ENCODE measurements at regions not wholly inside any gene's neighbourhood (a gene's known extent, or its start where the extent isn't known, plus 50 kb on each side); places are given as distances from the start of the nearest gene placed in this dataset.
"Not testable (repeated sequence)": the region's sequence is repeated elsewhere in the genome, so short reads cannot be mapped to it uniquely, and the experiment has no call there.

DNA sequence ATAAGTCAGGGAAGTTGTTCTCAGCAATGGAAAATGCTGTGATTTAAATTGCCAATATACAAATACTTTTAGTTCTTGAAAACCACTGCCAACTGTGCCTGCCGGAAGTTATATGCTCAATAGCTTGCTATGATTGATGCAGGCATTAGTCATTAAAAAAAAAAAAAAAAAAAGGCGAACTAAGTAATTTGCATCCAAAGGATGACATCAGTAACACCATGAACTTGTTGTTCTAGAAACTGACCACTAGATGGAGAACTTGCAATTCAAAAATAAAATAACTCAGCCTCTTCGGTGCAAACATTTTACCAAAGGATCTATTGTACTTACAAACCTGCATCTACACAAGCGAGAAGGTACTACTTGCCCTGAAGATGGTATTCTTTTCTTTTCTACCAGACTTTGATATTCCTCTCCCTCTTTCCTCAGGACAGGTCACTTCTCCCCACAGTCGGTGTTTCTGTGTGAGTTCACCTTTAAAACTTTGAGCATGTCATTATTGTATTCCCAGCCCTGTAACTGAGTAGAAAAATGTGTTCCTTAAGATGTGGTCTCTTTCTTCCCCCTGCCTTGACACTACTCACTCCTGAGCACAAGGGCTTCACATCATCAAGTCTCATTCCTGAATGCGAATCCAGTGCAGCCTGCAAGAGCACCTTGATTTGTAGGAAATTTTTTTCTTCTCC, 115.0 kb upstream of the VEPH1 start:
- ATAC-seq = peak; percentile 92

DNA sequence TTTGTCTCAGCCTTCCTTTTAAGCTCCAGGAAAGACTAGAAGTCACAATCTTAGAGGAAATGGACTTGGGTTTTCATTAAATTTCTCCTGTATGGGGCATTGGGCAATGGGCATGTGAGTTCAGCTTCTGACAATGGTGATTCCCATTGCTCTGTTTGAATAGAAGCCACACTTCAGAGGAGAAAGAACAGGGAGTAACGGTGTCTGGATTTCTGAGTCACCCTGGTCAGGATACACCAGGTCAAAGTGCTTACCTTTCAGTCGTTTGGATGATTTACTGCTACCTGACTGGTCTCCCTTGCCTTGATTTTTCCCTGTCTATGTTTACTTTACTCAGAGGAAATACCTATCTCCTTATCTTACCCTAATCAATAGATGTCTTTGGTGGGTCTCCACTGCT, 111.7 kb upstream of the VEPH1 start:
- no peak for ATAC-seq

DNA sequence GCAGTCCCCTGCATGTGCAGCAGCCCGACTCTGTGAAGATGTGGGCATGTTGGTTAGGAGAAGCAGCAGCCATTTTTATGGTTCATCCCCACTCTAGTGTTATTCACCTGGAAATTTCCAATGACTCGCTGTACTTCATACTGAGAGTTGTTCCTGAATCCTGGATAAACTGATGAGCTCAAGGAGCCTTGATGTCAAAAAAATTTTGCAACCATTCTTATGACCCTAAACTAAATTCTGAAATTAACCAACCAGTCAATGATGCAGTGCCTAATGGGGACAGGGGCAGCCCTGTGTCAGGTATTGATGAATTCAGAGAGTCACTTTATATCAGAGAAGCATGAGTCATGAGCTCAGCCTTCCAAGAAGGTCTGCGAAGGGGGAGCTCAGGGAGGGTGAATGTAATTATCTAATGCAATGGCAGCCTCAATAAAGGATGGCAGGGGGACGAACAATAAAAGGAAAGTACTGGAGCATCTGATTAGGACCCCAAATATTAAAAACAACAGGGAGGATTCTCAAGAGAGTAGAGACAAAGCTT, 108.4 kb upstream of the VEPH1 start:
- no peak for ATAC-seq

DNA sequence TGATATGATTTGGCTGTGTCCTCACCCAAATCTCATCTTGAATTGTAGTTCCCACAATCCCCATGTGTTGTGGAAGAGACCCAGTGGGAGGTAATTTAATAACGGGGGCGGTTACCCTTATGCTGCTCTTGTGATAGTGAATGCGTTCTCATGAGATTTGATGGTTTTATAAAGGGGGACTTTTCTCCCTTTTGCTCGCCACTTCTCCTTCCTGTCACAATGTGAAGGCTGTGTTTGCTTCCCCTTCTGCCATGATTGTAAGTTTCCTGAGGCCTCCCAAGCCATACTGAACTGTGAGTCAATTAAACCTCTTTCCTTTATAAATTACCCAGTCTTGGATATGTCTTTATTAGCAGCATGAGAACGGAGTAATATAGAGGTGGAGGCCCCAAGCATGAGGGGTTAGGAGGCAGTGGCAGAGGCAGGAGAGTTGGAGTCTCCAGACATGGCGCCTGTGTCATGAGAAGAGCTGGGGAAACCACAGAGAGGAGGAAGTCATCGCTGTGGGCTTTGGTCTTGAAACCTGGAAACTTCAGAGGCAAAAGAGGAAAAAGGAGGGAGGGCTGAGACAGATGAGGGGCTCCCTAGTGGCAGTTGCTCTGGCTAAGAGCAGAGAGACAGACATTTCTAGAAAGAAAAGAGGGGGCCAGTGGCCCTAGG, 107.8 kb upstream of the VEPH1 start:
- ATAC-seq = no peak

DNA sequence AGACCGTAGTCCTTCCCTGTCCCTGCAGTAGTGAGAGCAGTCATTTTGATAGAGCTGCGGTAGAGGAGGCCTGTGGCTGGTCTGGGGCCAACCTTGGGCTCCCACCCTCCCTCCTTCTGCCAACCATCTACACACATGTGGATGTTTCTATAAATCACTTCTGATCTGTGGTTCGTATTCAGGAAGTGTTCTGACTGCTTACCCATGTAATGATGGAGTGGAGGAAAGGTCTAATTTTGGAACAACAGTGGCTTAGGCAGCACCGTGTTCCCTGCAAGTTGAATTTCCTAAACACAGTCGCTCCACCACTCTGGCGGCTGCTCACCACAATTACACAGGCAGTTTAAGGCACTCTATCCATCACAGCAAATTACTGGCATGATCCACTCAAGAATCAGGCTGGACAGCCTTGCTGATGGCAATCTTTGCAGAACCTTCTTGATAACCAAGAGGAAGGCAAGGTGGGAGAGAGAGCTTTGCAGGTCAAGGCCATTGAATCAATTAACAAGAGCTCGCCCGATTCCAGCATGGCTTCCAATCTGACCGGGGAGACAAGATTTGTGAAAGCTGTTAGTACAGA, 104.7 kb upstream of the VEPH1 start:
- no peak for ATAC-seq

DNA sequence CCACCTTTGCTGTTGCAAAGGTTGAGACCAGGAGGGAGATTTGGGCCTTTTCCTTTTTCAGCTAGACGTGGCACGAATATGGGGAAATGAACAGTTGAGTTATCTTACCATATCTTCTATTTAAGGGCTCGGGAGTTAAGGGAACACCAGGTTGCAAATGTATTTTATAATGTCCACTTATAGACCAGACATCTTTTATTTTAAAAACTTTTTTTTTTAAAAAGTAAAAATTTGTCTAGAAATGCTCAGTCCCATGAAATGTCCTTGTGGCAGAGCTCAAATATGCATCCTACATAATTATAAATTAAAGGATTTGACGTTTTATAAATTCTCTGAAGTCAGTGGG, 103.6 kb upstream of the VEPH1 start:
- no peak for ATAC-seq

DNA sequence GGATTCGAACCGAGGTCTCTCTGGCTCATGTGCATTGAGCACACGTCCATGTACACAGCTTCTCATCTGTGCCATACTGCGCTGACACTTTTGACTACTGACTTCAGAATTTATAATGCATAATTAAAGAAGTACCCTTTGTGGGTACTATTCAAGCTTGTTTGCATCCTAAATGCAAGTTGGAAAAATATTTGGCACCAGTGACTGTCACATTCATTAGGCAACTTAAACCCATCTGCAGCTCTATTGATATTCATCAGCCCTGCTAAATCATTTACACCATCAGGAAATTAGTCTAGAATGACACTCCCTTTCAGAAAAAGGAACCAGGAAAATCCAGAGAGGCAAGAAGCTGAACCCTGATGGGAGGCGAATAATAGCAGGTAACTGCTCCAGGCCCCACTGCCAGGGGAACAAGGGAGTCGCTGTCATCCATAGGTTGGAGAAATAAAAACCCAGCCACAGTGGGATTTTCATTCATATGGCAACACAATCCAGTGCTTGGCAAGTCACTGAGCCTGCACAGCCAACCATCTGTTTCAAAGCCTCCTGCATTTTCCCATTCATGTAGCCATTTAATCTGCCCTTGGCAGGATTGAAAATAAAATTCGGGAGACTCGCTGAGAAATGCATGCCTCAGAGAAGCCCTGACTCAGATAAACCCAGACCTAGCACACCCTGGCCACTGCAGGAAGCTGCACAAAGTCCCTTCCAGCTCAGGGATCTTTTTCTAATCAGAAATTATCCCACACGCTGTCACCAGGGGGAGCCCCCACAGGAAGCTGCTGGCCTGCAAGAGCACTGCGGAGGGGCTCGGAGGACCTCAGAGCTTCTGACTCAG, 103.0 kb upstream of the VEPH1 start:
- ATAC-seq = peak; percentile 68

DNA sequence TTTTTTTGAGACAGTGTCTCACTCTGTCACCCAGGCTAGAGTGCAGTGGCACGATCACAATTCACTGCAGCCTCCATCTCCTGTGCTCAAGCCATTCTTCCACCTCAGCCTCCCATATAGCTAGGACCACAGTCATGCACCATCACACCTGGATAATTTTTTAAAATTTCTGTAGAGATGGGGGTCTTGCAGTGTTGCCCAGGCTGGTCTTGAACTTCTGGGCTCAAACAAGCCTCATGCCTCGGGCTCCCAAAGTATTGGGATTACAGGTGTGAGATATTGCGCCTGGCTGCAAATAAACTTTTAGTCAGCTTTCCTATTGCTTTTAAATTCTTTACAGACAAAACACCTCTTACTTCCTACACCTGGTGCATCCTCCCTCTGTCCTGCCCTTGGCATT, 102.1 kb upstream of the VEPH1 start:
- no peak for ATAC-seq

DNA sequence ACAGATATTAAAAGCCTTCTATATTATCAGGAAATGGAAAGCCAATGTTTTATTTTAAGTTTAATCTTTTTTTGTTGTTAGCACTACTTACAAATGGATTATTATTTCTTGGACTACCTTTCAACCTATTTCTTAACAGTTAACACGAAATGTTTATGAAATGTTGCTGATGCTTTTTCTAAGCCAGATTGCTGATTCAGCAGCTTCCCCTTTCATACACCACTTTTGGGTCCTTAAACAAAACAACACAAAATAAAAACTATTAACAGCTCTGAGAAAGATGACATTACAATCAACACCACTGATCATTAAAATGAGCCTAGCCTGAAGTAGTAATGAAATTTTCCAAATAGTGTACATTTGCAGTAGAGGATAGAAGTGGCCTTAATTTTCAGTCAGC, 99.2 kb upstream of the VEPH1 start:
- ATAC-seq = no peak

DNA sequence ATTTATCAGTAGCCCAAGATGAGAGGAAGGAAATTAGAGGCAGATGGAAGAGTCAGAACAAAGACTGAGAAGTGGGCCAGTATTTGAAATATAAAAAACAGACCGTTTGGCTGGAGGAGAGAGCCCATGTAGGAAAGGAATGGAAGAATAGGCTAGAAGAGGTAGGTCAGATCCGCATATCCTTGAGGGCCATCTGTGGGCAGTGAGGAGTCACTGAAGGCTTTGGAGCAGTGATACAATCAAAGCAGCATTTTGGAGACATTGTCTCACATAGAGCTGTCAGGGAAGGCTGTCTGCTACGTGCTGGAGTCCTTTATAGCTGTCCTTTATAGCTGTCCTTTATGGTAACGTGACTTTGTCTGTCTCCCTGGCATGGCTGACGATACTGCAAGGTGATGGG, 92.0 kb upstream of the VEPH1 start:
- no peak for ATAC-seq

DNA sequence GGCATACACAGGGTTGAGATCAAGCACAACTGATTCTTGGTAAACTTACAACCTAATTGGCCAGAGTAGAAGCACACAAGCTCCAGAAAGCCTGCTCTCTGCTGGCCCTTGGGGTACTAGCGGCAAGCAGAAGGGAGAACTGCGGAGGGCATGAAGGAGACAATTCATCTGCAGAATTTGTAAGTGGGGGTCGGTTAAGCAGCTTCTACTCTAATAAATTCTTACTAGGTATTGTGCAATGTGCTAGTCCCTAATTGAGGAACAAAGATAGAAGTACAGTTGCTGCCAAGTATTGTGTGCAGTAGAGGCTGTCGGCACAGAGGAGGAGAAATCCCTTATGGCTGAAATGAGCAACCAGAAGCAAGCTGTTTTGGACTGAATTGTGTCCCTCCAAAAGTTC, 91.2 kb upstream of the VEPH1 start:
- no peak for ATAC-seq

DNA sequence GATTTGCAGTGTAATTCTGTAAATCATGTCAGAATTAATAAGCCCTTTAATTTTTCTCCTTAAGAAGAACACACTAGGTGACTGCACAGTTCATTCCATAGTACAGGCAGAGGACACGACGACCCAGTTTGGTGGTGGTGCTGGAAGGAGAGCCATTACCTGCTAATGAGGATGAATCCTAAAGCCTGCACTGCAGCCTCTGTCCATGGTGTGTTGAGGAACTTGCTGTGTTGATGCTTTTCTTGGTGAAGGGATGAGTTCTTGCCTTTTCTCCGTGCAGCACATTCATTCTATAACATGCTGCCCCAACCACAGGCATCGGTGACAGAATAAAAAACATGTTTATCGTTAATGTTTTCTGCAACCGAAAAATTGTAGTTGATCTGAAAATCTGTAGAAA, 89.6 kb upstream of the VEPH1 start:
- no peak for ATAC-seq

DNA sequence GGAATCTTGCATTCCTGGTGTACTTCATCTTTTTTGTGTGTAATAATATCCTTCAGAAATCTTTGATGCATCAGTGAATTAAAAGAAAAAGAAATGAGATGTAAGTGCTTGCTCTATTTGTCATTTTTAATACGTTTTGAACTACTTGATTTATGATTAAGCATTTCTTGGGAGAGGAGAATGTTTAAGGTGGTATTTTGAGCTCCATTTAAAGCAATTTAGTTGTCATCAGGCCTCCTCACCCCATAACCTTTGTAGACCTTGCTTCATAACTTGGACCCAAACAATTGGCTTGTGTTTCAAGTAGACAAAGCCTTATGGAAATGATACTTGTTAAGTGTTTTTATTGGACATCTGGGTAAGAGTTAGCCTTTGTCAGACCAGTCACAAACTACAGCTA, 87.1 kb upstream of the VEPH1 start:
- no peak for ATAC-seq

DNA sequence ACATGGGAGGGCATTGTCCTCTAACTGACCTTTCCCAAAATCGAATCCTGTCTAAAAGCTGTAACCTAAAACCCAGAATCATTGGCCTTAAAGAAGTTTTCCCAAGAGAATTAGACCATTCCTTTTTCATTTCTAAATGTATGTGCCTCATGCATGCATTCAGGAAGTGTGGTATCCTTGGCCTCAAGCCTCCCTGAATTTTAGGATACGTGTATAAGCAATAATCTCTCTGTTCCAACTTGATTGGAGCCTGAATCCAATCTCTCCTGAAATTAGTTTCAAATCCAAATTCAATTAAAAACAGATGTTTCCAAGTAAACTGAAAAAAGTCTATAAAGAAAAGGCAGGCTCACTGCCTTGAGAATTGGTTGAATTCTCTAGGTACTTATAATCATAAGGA, 86.0 kb upstream of the VEPH1 start:
- no peak for ATAC-seq

DNA sequence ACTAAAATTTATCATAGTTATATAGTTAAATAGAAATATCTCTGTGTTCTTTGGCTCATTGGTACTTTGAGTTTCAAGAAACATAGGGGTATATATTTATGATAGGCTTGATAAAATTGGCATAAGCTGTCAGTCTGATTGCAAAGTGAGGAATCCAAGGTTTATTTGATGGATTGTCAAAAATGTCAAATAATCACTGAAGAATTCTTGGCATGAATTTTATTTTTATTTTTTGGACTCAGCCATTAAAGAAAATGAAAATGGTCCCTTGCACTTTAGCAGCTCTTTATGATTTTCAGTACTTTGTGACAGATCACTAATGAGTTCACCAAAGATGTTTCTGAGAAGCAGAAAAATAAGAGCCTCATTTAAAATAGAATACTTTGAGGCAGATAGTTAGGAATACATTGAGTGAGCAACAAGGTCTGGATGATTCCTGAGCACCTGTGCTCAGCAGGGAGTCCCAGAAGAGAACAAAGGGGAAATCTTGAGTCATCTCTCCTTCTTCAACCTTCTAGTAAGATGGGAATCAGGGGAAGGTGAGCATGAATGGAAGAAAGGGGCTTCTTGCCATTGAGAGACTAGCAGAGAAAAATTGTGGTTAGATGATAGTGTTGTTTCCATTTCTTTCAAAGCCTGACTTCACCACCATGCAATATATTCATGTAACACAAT, 85.3 kb upstream of the VEPH1 start:
- no peak for ATAC-seq

DNA sequence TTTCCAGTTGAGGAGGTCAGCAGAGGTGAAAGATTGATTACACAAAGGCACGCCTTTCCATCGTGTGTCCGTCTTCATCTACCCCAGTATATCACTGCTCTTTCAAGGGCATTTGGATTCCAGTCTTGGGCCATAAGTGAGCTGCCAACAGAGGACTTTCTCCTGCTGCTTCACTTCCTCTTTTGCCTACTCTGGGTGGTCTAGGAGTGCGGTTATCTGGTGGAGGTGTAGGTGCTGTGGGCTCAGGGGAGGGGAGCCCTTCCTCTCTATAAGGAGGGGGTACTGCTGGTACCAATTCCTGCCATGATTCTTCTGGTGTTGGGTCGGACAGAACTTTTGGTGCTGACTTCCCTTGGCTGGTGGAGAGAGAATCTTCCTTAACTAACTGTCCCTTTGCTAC, 83.1 kb upstream of the VEPH1 start:
- ATAC-seq = no peak

DNA sequence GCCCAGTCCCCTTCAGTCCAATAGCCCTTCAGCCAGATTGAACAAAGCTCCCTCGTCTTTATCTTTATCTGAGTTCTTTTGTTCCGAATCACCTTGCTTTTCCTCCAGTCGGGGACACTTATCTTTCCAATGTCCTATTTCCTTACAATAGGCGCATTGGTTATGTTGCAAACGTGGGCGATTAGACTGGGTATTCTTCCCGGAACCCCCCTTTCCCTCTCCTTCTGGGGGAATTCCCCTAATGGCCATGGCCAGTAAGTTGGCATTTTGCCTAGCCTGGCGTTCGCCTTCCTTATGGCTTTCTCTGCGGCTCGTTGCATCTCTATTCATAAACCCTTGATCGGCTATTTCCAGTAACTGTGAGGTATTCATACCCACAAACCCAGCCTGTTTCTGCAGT, 82.2 kb upstream of the VEPH1 start:
- no peak for ATAC-seq

DNA sequence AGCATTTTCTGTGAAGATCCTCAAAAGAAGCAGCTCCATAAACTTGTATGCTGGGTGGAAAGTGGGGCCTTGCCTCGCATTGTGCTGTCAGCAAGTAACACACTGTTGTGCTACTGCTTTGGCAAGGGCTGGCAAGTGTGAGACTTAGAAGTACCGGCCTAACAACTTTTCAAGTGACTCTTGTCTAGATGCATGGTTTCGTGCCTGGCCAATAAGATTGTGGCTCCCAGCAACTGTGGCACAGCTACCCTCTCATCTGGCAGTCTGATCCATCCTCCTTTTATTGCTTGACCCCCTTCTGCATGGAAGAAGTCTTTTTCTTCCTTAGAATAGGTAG, 79.4 kb upstream of the VEPH1 start:
- no peak for ATAC-seq

DNA sequence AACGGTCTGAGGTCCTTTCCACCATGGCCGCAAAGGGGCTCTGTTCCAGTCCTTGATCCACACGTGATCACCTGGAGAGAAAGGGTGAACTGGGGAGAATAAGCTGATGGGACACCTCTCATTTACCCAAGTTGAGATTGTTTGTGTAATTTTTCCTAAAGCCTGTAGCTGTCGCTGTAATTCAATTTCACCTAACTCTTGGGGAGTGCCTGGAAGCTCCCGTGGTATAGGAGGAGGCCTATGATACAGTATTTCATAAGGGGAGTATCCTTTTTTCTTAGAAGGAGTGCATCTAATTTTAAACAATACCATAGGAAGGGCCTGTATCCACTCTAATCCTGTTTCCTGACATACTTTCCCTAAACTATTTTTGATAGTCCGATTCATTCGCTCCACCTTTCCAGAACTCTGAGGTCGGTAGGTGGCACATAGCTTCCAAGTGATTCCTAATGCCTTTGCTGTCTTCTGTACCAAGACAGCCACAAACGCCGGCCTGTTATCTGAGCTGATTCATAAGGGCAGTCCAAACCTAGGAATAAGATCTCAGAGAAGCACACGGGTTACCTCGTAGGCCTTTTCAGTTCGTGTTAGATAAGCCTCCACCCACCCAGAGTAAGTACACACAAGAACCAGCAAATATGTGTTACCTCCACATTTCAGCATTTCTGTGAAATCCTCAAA, 78.9 kb upstream of the VEPH1 start:
- ATAC-seq = not testable (repeated sequence)

DNA sequence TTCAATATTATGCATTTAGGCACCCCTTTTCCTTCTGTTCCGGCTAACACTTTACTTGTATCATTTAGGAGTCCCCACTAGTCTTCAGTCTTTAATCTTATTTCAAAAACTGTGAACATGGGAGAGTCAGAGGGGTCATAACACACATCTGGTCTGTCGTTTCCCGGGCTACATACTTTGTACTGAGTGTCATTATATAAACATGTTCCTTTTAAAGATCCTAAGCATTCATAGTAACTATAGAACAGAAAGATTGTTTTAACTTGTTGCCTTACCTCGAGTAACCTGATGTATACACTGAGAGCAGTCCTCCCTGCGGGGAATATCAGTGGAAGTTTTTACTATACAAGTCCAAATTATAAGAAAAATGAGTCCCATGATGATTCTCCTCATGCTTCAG, 78.2 kb upstream of the VEPH1 start:
- no peak for ATAC-seq

DNA sequence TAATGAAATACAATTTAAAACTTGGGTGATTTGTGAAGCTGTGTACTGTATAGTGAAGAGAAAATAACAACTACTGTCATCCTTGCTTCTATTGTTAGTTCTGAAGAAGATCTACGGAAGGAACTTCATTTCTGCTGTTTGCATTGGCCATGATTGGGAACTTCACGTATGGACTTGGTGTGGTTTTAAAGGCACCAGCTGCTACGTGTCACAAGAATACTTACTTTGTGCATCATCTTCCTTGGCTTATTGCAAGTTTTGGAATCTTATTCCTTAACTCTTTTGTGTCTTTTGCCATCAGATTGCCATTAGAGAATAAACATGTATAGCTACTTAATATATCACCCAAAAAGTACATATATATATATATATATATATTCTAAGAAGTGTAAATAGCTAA, 75.0 kb upstream of the VEPH1 start:
- ATAC-seq = no peak

DNA sequence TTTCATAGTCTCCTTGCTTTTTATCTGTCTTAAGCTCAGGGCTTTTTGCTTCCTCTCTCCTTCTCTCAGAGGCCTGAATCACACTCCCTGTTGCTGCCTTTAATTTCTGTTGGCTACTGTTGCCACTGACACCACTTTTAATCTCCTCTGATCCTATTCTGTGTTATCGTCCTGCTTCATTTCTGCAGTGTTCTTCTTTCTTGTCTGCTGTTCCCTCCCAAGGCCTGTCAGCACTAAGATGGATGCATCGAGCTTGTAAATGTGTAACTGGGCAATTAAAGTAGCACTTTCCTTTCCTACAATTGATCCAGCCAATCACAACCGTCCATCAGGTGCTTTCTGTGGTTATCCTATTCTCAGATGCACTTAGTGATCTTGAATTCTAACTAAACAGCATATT, 71.3 kb upstream of the VEPH1 start:
- ATAC-seq = no peak
